Lung (tissue), 11 donors: ENCODE measurements at regions not wholly inside any gene's neighbourhood (a gene's known extent, or its start where the extent isn't known, plus 50 kb on each side); places are given as distances from the start of the nearest gene placed in this dataset.
A peak's percentile ranks its signal among the peaks of the same experiment; 100 is the strongest.

Experiments used
- ATAC-seq: fragments of 200-7000 bp; cut with Tn5 transposase; one replicate; pipeline ENCODE4 v1.9.1; 2020; ENCODE audit warnings: moderate number of reproducible peaks; ENCODE audit not compliant: insufficient read depth, low FRiP score
- DNase-seq, 3 donors: peaks; one replicate each; pipeline ENCODE4 v3.0.0-alpha.2; 2013 to 2017
- H3K27ac ChIP-seq, 2 donors: one replicate each; pipeline ENCODE4 v1.5.1; 2013; ENCODE audit warnings: mild to moderate bottlenecking in 2 of 2, moderate library complexity in 2 of 2, control low read depth in 1 of 2, inconsistent platforms in 1 of 2, low read depth in 1 of 2, low read length in 1 of 2
- H3K27me3 ChIP-seq, 3 donors: one replicate each; pipeline ENCODE4 v1.5.1; 2013; ENCODE audit warnings: low read length in 2 of 3; ENCODE audit not compliant: control insufficient read depth in 3 of 3, insufficient read depth in 3 of 3
- H3K36me3 ChIP-seq, 4 donors: one replicate each; pipeline ENCODE4 v1.5.1; 2013; ENCODE audit warnings: low read length in 4 of 4, mild to moderate bottlenecking in 1 of 4, moderate library complexity in 1 of 4; ENCODE audit not compliant: control insufficient read depth in 4 of 4, insufficient read depth in 4 of 4
- H3K4me1 ChIP-seq, 5 donors: one replicate each; pipeline ENCODE4 v1.5.1; 2013; ENCODE audit warnings: low read length in 5 of 5, mild to moderate bottlenecking in 2 of 5, moderate library complexity in 1 of 5; ENCODE audit not compliant: control insufficient read depth in 5 of 5, insufficient read depth in 5 of 5
- H3K4me3 ChIP-seq: one replicate; pipeline ENCODE4 v1.5.1; 2013; ENCODE audit warnings: mild to moderate bottlenecking, control low read depth, moderate library complexity
- H3K9ac ChIP-seq, 2 donors: one replicate each; pipeline ENCODE4 v1.5.1; 2013; ENCODE audit warnings: low read length in 2 of 2, control low read depth in 1 of 2; ENCODE audit not compliant: insufficient read depth in 1 of 2
- H3K9me3 ChIP-seq, 4 donors: one replicate each; pipeline ENCODE4 v1.5.1; 2013; ENCODE audit warnings: low read length in 3 of 4, mild to moderate bottlenecking in 1 of 4, moderate library complexity in 1 of 4; ENCODE audit not compliant: control insufficient read depth in 4 of 4, insufficient read depth in 3 of 4
- CTCF ChIP-seq: IDR thresholded peaks from 2 replicates; pipeline ENCODE4 v1.5.1; 2012; ENCODE audit warnings: mild to moderate bottlenecking; ENCODE audit errors: control extremely low read depth, extremely low read depth
- WGBS, 2 donors: extraction: QIAGEN DNeasy Blood & Tissue Kit; methylation state at CpG; one replicate each; pipeline ENCODE4 v1.1.7; 2013; 5-methylcytosine and 5-hydroxymethylcytosine counted together
- donor health status: control.
- donor health status: control.
- donor health status: Bipolar disorder and iron deficiency.
- donor health status: healthy.
- donor health status: DM: yes; HTN: yes; CAD: no.

- no peaks in the 10 kb centered on the region for H3K36me3 ChIP-seq
- H3K4me1 ChIP-seq, result no peaks in the 10 kb centered on the region
- WGBS, 2 donors, result 43 to 46% methylated on average over 6 of the region's 6 CpGs
- H3K27ac ChIP-seq, result no peak overlapping the region
- no peak overlapping the region for H3K9ac ChIP-seq
- H3K4me3 ChIP-seq, result no peak overlapping the region
- no peaks in the 10 kb centered on the region for H3K27me3 ChIP-seq
- ATAC-seq (no peak), DNase-seq (peak in 1 of 3 donors; percentile 3)
- no peaks in the 10 kb centered on the region for H3K9me3 ChIP-seq
- TF ChIP-seq CTCF, result no peak
Measured at GRCh38 chr5:85320495-85320894, 935.8 kb upstream of the EDIL3 start.

- WGBS, 2 donors, result 67 to 78% methylated on average over 1 of the region's 1 CpG
Measured at GRCh38 chr5:85333276-85333675, 948.6 kb upstream of the EDIL3 start.

GRCh38 chr5:85337435-85337834 lies 952.8 kb upstream of the EDIL3 start:
- no peak for TF ChIP-seq CTCF
- 72 to 79% methylated on average over 5 of the region's 5 CpGs for WGBS, 2 donors
- no peak overlapping the region for H3K9ac ChIP-seq

More at GRCh38 chr5:85333276-85333675, 948.6 kb upstream of the EDIL3 start:
- no peak overlapping the region for H3K9ac ChIP-seq
- ATAC-seq (no peak), DNase-seq (peak in 2 of 3 donors; percentile 68 to 70)
- no peaks in the 10 kb centered on the region for H3K4me1 ChIP-seq
- no peaks in the 10 kb centered on the region for H3K9me3 ChIP-seq
- no peak overlapping the region for H3K27ac ChIP-seq
- H3K27me3 ChIP-seq, result no peaks in the 10 kb centered on the region
- no peak for TF ChIP-seq CTCF
- no peak overlapping the region for H3K4me3 ChIP-seq
- no peaks in the 10 kb centered on the region for H3K36me3 ChIP-seq

GRCh38 chr5:85340790-85341189 lies 956.1 kb upstream of the EDIL3 start:
- no peak for ATAC-seq
- no peaks in the 10 kb centered on the region for H3K36me3 ChIP-seq
- H3K4me1 ChIP-seq, result no peaks in the 10 kb centered on the region
- H3K9me3 ChIP-seq, result no peaks in the 10 kb centered on the region
- H3K27ac ChIP-seq, result no peak overlapping the region
- TF ChIP-seq CTCF, result no peak
- DNase-seq, result no peak
- H3K27me3 ChIP-seq, result no peaks in the 10 kb centered on the region
- no peak overlapping the region for H3K4me3 ChIP-seq
- no peak overlapping the region for H3K9ac ChIP-seq

More at GRCh38 chr5:85337435-85337834, 952.8 kb upstream of the EDIL3 start:
- H3K36me3 ChIP-seq, result no peaks in the 10 kb centered on the region
- H3K4me3 ChIP-seq, result no peak overlapping the region
- DNase-seq (no peak), ATAC-seq (no peak)
- H3K4me1 ChIP-seq, result no peaks in the 10 kb centered on the region
- no peaks in the 10 kb centered on the region for H3K27me3 ChIP-seq
- no peaks in the 10 kb centered on the region for H3K9me3 ChIP-seq
- H3K27ac ChIP-seq, result no peak overlapping the region
